Cardiac muscle cell (in vitro differentiated cells and primary cell): ENCODE measurements at regions not wholly inside any gene's neighbourhood (a gene's known extent, or its start where the extent isn't known, plus 50 kb on each side); places are given as distances from the start of the nearest gene placed in this dataset.

ENCODE experiments used
- DNase-seq, 2 donors: peaks; one replicate each; pipeline versions ENCODE4 v3.0.0 to v3.0.0-alpha.2; 2010 to 2017; ENCODE audit warnings: low read depth in 1 of 2, low spot score in 1 of 2
- H3K27ac ChIP-seq: fragments of 200-600 bp; sonication (generic); 2 replicates; pipeline ENCODE4 v1.5.1; 2016
- H3K27me3 ChIP-seq: fragments of 200-600 bp; sonication (generic); 2 replicates; pipeline ENCODE4 v1.6.0; 2016; ENCODE audit warnings: control low read depth
- H3K36me3 ChIP-seq: fragments of 200-600 bp; sonication (generic); 2 replicates; pipeline ENCODE4 v1.5.1; 2016; ENCODE audit warnings: control low read depth
- H3K4me1 ChIP-seq: fragments of 200-600 bp; sonication (generic); 2 replicates; pipeline ENCODE4 v1.8.1; 2017; ENCODE audit warnings: low read depth, mild to moderate bottlenecking, mixed run types
- H3K4me3 ChIP-seq: fragments of 200-600 bp; sonication (generic); 2 replicates; pipeline ENCODE4 v1.5.1; 2016; ENCODE audit warnings: mild to moderate bottlenecking
- H3K9me3 ChIP-seq: fragments of 200-600 bp; sonication (generic); 2 replicates; pipeline ENCODE4 v1.5.1; 2017; ENCODE audit warnings: low read depth, mild to moderate bottlenecking, control low read depth
- TF ChIP-seq, protein P1 (sequence below): IDR thresholded peaks from 2 replicates; pipeline ENCODE4 v1.5.1; 2012; ENCODE audit warnings: low read depth, mild to moderate bottlenecking, low read length

DNA sequence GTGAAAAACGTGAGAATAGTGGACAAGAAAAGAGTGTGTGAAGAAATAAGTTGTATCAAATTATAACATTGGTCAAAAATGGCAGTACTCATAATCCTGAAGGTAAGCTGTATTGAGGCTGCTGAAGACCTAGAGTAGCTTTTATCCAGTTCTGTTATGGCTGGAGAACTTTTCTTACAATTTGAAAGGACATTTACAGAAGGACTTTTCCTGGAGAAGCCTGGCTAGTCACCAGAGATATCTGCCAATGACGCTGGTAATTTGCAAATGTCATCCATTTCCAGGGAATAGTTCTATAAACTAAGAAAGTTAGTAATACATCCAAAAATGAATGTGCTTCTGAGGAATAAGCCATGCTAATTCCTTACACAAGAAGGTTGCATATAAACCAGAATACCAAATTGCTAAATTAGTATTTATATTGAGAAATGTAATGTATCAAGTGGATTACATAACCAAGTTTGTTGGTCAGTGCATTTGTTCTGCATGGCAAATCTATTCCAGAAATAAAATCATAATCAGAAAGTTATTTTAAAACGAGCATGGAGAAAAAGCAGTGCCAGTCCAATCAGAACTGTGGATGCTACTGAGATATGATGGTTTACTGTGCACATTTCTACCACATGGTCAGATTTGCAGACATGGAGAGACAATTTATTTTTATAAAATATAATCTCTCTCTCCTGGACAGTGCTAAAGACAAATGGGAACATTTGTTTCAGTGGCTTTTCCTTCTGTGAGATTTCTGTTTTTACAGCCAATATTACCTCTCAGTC, 743.7 kb upstream of the HS3ST1 start:
- H3K36me3 ChIP-seq = no peaks in the 10 kb centered on the region
- H3K4me3 ChIP-seq = no peak overlapping the region
- no peaks in the 10 kb centered on the region for H3K9me3 ChIP-seq
- H3K27me3 ChIP-seq = no peaks in the 10 kb centered on the region
- H3K27ac ChIP-seq = no peak overlapping the region
- DNase-seq = no peak
- TF ChIP-seq, protein P1, sequence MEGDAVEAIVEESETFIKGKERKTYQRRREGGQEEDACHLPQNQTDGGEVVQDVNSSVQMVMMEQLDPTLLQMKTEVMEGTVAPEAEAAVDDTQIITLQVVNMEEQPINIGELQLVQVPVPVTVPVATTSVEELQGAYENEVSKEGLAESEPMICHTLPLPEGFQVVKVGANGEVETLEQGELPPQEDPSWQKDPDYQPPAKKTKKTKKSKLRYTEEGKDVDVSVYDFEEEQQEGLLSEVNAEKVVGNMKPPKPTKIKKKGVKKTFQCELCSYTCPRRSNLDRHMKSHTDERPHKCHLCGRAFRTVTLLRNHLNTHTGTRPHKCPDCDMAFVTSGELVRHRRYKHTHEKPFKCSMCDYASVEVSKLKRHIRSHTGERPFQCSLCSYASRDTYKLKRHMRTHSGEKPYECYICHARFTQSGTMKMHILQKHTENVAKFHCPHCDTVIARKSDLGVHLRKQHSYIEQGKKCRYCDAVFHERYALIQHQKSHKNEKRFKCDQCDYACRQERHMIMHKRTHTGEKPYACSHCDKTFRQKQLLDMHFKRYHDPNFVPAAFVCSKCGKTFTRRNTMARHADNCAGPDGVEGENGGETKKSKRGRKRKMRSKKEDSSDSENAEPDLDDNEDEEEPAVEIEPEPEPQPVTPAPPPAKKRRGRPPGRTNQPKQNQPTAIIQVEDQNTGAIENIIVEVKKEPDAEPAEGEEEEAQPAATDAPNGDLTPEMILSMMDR = no peak
- no peaks in the 10 kb centered on the region for H3K4me1 ChIP-seq

DNA sequence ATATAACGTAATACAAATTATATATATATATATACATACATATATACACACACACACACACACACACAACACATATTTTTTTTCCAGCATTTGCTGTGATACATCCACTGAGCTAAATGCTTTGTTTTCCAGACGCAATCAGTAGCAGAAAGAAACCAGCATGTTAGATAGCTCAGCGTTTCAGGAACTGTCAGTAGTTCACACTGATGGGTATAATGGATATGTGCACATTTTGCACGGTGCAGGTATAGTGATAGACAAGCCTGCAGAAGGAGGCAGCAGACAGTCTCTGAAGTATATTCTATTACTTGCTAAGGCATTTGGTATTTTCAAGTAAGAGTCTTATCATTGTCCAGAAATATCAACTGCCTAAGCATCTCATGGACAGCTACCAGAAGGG, 741.6 kb upstream of the HS3ST1 start:
- no peaks in the 10 kb centered on the region for H3K9me3 ChIP-seq
- DNase-seq = no peak
- H3K27ac ChIP-seq = no peak overlapping the region
- H3K36me3 ChIP-seq = no peaks in the 10 kb centered on the region
- H3K27me3 ChIP-seq = no peaks in the 10 kb centered on the region
- H3K4me1 ChIP-seq = no peaks in the 10 kb centered on the region
- H3K4me3 ChIP-seq = no peak overlapping the region
- TF ChIP-seq, protein P1 = no peak

DNA sequence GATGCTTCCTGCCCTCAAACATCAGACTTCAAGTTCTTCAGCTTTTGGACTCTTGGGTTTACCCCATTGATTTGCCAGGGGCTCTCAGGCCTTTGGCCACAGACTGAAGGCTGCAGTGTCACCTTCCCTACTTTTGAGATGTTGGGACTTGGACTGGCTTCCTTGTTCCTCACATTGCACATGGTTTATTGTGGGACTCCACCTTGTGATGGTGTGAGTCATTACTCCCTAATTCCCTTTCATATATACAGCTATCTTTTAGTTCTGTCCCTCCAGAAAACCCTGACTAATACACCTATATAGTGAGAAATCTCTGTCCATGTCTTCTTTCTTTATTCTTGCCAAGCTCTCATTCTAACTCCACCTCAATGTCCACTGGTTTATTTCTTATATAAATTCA, 736.9 kb upstream of the HS3ST1 start:
- H3K27ac ChIP-seq = no peak overlapping the region
- H3K36me3 ChIP-seq = no peaks in the 10 kb centered on the region
- H3K4me1 ChIP-seq = no peaks in the 10 kb centered on the region
- TF ChIP-seq, protein P1 = no peak
- no peaks in the 10 kb centered on the region for H3K27me3 ChIP-seq
- DNase-seq = no peak
- no peaks in the 10 kb centered on the region for H3K9me3 ChIP-seq
- no peak overlapping the region for H3K4me3 ChIP-seq

DNA sequence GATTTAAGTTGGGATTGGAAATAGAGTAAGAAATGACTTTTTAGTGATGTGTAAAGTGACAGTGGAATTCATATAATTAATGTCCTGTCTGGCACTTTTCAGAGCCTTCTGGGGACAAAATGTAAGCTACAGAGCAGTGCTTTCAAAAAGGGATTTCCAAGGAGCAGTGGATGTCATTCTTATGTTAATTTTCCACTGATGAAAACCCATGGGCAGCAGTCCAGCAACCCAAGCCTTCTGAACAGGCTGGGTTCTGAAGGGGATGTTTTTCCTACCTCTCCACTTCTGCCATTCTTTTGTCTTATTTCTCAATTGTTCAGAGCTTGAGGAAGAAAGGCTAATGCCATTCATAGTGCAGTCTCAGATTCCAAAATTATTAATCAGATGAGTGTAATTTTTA, 717.6 kb upstream of the HS3ST1 start:
- TF ChIP-seq, protein P1 = no peak
- H3K4me1 ChIP-seq = no peaks in the 10 kb centered on the region
- no peaks in the 10 kb centered on the region for H3K9me3 ChIP-seq
- no peaks in the 10 kb centered on the region for H3K36me3 ChIP-seq
- H3K27me3 ChIP-seq = no peaks in the 10 kb centered on the region
- no peak overlapping the region for H3K27ac ChIP-seq
- no peak for DNase-seq
- no peak overlapping the region for H3K4me3 ChIP-seq

DNA sequence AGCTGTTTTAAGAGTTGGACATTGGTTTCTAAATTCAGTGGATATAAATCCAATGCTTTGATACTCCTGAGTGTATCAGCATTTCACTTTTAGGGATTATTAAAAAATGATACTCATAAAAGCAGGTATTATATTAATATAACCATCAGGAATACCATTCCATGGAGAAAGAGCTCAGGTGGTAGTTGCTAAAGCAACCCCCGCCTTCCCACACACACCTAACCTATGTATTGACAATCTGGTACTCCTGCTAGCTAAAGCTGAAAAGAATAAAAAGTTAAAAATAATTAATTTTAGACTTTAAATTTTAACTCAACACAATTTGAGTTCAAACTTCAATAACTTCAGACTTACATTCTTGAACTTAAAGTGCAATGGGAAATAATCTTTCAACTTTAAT, 717.1 kb upstream of the HS3ST1 start:
- Histone ChIP-seq H3K9me3 (no peaks in the 10 kb centered on the region), H3K4me3 (no peak overlapping the region), H3K36me3 (no peaks in the 10 kb centered on the region), H3K27me3 (no peaks in the 10 kb centered on the region), H3K27ac (no peak overlapping the region), H3K4me1 (no peaks in the 10 kb centered on the region)
- TF ChIP-seq, protein P1 = no peak
- no peak for DNase-seq
